ENCODE measurements at regions not wholly inside any gene's neighbourhood (a gene's known extent, or its start where the extent isn't known, plus 50 kb on each side); places are given as distances from the start of the nearest gene placed in this dataset.

DNA sequence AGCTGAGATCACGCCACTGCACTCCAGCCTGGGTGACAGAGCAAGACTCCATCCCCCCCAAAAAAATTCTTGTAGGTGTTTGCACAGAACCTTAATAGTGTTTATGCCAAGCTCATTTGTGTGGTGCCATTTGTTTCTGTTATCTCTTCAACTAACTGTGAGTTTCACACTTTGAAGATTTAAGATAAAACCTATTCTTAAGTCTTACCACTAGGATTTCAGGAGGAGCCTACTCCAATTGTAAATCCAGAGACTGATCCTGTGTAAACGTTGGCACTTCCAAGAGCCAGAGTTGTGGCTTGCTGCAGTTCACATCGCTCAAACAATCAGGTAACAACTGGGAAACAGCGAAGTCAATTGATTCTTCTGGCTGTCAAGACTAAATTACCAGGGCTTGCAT, 242.4 kb upstream of the SATB1 start:
- TF ChIP-seq, protein P1, sequence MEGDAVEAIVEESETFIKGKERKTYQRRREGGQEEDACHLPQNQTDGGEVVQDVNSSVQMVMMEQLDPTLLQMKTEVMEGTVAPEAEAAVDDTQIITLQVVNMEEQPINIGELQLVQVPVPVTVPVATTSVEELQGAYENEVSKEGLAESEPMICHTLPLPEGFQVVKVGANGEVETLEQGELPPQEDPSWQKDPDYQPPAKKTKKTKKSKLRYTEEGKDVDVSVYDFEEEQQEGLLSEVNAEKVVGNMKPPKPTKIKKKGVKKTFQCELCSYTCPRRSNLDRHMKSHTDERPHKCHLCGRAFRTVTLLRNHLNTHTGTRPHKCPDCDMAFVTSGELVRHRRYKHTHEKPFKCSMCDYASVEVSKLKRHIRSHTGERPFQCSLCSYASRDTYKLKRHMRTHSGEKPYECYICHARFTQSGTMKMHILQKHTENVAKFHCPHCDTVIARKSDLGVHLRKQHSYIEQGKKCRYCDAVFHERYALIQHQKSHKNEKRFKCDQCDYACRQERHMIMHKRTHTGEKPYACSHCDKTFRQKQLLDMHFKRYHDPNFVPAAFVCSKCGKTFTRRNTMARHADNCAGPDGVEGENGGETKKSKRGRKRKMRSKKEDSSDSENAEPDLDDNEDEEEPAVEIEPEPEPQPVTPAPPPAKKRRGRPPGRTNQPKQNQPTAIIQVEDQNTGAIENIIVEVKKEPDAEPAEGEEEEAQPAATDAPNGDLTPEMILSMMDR (IDR thresholded peaks at IDR 0.05; ENCODE audit: borderline replicate concordance, extremely low read depth, low read length, poor library complexity, severe bottlenecking): no peak
- TF ChIP-seq EZH2 (IDR thresholded peaks at IDR 0.05; ENCODE audit: borderline replicate concordance, low read depth, low read length, severe bottlenecking): no peak
- Histone ChIP-seq H3K4me1 (ENCODE audit: insufficient read depth, low read length) (no peaks in the 10 kb centered on the region), H3K36me3 (ENCODE audit: insufficient read depth, low read length) (no peaks in the 10 kb centered on the region), H3K27ac (ENCODE audit: low read length) (no peak overlapping the region), H3K9ac (ENCODE audit: low read depth, low read length) (no peak overlapping the region), H2AFZ (ENCODE audit: low read depth, low read length) (no peak overlapping the region), H3K4me2 (ENCODE audit: insufficient read depth, low read length) (no peak overlapping the region), H3K27me3 (ENCODE audit: insufficient read depth, low read length, poor library complexity) (no peaks in the 10 kb centered on the region), H3K79me2 (ENCODE audit: insufficient read depth, low read length) (no peaks in the 10 kb centered on the region), H3K4me3 (ENCODE audit: low read depth in 1 of 2, low read length in 2 of 2) (no peak overlapping the region), H4K20me1 (ENCODE audit: insufficient read depth, low read length) (no peaks in the 10 kb centered on the region), H3K9me3 (ENCODE audit: insufficient read depth, low read length, severe bottlenecking) (no peaks in the 10 kb centered on the region)
- DNase-seq (no peak), ATAC-seq (ENCODE audit: insufficient read depth, low read depth) (no peak)

DNA sequence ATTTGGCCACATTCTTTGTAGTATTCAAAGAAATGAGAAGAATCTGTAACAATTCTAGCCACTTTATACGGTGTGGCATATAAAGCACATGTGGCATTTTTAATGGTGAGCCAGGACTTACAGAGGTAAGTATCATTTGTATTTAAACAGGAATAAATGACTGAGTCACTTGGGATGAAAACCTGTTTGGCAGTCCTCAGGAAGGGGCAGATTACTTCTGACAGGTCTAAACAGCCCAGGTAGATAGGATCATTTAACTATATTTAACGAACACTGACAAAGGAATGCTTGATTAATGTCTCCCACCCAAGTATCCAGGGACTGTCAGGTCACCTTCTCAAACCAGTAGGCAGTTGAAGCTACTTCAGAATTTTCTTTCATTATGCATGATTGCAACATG, 241.5 kb upstream of the SATB1 start:
- no peak overlapping the region for H3K4me3 ChIP-seq (ENCODE audit: low read depth in 1 of 2, low read length in 2 of 2)
- DNase-seq (no peak), ATAC-seq (ENCODE audit: insufficient read depth, low read depth) (no peak)
- no peak overlapping the region for H3K9ac ChIP-seq (ENCODE audit: low read depth, low read length)
- H3K4me1 ChIP-seq (ENCODE audit: insufficient read depth, low read length): no peaks in the 10 kb centered on the region
- H3K27me3 ChIP-seq (ENCODE audit: insufficient read depth, low read length, poor library complexity): no peaks in the 10 kb centered on the region
- H3K27ac ChIP-seq (ENCODE audit: low read length): no peak overlapping the region
- TF ChIP-seq, protein P1 (IDR thresholded peaks at IDR 0.05; ENCODE audit: borderline replicate concordance, extremely low read depth, low read length, poor library complexity, severe bottlenecking): no peak
- TF ChIP-seq EZH2 (IDR thresholded peaks at IDR 0.05; ENCODE audit: borderline replicate concordance, low read depth, low read length, severe bottlenecking): no peak
- H3K4me2 ChIP-seq (ENCODE audit: insufficient read depth, low read length): no peak overlapping the region
- no peaks in the 10 kb centered on the region for H4K20me1 ChIP-seq (ENCODE audit: insufficient read depth, low read length)
- no peak overlapping the region for H2AFZ ChIP-seq (ENCODE audit: low read depth, low read length)
- no peaks in the 10 kb centered on the region for H3K9me3 ChIP-seq (ENCODE audit: insufficient read depth, low read length, severe bottlenecking)
- no peaks in the 10 kb centered on the region for H3K79me2 ChIP-seq (ENCODE audit: insufficient read depth, low read length)
- H3K36me3 ChIP-seq (ENCODE audit: insufficient read depth, low read length): no peaks in the 10 kb centered on the region

DNA sequence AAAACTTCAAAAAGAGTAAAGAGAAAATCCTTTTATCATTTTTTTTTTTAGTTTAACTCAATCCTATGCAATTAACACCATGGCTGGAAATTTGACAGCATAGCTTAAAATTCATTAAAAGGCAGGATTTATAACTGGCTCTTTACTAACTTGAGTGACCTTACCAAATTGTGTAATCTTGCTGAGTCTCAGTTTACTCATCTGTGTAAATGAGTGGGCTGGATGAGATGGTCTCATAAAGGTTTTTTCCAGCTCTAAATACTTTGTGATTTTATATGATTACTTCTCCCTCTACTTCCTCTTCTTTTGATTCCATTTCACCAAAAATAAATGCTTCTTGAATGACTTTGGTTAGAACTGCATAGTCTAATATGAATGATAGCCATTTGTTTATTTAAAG, 234.9 kb upstream of the SATB1 start:
- no peak for ATAC-seq (ENCODE audit: insufficient read depth, low read depth)
- no peaks in the 10 kb centered on the region for H3K27me3 ChIP-seq (ENCODE audit: insufficient read depth, low read length, poor library complexity)
- TF ChIP-seq EZH2 (IDR thresholded peaks at IDR 0.05; ENCODE audit: borderline replicate concordance, low read depth, low read length, severe bottlenecking): no peak
- TF ChIP-seq, protein P1 (IDR thresholded peaks at IDR 0.05; ENCODE audit: borderline replicate concordance, extremely low read depth, low read length, poor library complexity, severe bottlenecking): no peak
- no peaks in the 10 kb centered on the region for H3K36me3 ChIP-seq (ENCODE audit: insufficient read depth, low read length)
- H3K9ac ChIP-seq (ENCODE audit: low read depth, low read length): no peak overlapping the region
- no peak for DNase-seq
- no peaks in the 10 kb centered on the region for H4K20me1 ChIP-seq (ENCODE audit: insufficient read depth, low read length)
- H2AFZ ChIP-seq (ENCODE audit: low read depth, low read length): no peak overlapping the region
- H3K4me1 ChIP-seq (ENCODE audit: insufficient read depth, low read length): peaks cover 27% of the 10 kb centered on the region
- no peaks in the 10 kb centered on the region for H3K9me3 ChIP-seq (ENCODE audit: insufficient read depth, low read length, severe bottlenecking)
- no peak overlapping the region for H3K4me3 ChIP-seq (ENCODE audit: low read depth in 1 of 2, low read length in 2 of 2)
- H3K27ac ChIP-seq (ENCODE audit: low read length): no peak overlapping the region
- H3K4me2 ChIP-seq (ENCODE audit: insufficient read depth, low read length): no peak overlapping the region
- no peaks in the 10 kb centered on the region for H3K79me2 ChIP-seq (ENCODE audit: insufficient read depth, low read length)

All from DND-41 (cell line).